Activated CD8-positive, alpha-beta memory T cell treated with anti-CD3 and anti-CD28 coated beads, Interleukin-2, amount 50 U/mL, for 1 hour (primary cell): ENCODE measurements at regions not wholly inside any gene's neighbourhood (a gene's known extent, or its start where the extent isn't known, plus 50 kb on each side); places are given as distances from the start of the nearest gene placed in this dataset.

Source experiments
- DNase-seq: peaks from one replicate; pipeline ENCODE4 v3.0.0-alpha.2; 2020; ENCODE audit errors: extremely low read depth

DNA sequence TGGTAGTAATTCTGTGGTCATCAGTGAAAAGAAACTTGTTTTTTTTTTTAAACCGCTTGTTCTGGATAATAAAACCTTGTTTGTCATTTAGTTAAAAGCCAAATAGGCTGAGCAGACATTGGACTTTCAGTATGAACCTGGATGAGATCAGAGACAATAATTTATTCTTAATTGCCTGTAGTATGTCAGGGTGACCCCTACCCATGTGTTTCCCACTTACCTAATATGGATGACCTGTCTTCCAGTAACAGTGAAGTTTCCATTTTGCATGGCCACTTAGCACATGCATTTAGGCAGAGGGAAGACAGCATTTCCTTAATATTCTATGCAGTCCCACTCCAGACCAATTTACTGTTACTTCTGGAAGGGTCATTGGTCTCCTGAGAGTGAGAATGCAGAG lies 87.6 kb upstream of the CFAP20DC start:
- no peak for DNase-seq

DNA sequence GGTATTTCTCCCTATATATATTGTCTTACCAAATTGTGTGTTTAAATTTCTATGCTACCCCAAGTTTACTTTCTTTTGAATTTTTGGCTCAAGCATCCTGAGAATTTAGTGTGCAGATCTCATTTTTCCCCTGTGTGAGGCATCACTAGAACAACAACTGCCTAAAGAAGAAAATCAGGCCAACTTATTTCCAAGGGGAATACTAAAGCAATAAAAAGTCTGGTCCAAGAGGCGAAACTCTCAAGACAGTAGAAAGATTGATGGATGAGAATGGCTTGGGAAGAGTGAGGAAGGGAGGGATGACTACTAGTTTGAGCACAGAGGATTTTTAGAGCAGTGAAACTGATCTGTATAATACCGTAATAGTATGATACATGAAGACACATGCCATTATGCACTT lies 86.3 kb upstream of the CFAP20DC start:
- no peak for DNase-seq

DNA sequence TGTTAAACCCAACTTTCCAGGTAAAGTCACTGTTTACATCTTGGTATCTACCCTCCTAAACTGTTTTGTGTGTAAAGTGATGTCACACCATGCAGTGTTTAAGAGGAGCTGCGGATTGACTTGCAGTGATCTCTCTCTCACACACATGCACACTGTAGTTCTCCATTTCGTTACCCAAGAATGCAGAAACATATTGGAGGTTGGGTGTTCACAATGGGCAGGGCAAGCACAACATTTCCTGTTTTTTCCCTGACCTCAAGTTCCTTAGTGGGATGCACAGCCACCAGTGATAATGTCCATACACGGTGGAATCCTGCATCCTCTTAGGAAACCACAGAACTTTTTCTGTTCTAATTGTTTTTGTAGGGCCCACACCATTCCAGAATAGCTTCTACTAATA lies 85.3 kb upstream of the CFAP20DC start:
- no peak for DNase-seq

DNA sequence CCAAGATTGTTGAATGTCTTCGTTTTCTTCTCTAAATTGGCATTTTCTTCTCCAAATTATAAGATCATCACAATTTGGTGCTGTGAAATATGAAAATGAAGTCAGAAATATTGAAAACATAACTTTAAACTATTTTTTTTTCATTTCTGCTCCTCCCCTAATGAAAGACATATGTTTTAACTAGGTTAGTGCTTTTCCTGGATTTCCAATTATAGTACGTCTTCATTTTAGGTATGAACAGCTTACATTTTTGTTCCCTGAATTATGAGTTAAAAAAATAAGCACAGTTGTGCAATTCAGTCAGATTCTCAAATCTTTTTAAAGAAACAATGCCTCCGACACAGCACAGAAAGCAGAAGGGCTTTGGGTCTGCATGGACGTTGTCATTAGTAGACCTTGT lies 83.5 kb upstream of the CFAP20DC start:
- no peak for DNase-seq

DNA sequence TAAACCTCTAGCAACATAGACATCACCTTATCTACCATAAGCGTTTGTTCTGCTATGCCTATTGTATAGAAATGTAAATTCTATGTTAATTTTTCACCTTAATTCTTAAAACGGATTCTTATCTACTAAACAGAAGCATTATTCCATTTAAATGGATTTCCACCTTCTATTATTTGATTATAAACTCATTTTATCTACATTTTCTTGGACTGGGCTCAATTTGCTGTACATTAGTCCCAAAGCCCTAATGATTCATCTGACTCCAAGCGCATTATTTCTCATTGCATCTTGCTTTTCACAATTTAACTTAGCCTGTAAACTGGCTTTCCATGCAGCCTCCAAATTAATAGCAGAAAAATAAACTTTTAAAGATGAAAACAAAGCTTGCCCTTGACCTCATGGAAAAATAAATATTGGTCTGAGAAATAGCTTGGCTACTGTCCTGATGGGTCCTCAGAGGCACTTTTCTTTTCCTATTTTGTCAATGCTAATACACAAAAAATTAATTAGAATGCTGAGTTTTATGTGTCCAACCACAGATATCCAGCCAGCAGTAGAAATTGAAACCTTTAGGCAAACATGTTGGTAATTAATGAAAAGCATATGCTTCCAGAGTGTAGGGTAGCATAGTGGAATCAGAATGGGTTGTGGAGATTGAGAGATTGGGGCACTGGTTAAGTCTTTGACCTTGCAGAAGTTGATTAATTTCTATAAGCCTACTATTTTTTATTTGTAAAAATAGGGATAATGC lies 81.4 kb upstream of the CFAP20DC start:
- DNase-seq: no peak

DNA sequence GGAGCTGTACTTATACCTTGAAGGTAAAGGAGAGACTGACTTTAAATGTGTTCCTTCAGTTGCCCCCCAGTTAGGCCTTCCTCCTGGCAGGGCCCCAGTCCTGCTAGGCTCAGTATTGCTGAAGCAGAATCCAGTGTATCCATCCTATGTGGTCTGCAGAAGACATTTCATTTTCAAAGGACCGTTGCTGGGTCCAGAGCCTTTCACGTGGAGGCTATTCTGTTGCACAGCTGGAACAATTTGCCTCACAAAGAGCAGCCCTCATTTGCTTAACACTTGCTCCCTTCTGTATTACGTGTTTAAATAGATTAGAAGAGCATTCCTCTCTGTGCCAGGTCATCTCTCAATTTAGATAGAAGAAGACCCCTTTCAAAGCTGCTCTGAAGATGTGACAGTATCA lies 78.9 kb upstream of the CFAP20DC start:
- no peak for DNase-seq

DNA sequence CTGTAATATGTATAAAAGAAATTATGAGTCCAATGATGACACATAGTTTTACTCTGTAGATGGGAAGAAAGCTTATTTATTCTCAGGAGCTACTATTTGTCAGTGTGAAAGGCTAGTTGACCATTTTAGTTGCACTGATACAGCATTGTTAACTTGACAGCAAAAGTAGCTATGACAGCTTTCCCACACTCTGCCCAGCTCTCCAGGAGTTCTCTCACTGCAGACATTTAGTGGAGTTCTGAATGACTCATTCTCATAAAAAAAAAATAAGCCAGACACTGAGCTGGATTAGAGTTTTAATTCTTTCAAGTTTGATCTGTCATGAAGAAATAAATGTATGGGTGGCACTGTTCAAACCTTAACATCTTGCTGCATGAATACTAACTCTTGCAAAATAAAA lies 77.2 kb upstream of the CFAP20DC start:
- DNase-seq: no peak

DNA sequence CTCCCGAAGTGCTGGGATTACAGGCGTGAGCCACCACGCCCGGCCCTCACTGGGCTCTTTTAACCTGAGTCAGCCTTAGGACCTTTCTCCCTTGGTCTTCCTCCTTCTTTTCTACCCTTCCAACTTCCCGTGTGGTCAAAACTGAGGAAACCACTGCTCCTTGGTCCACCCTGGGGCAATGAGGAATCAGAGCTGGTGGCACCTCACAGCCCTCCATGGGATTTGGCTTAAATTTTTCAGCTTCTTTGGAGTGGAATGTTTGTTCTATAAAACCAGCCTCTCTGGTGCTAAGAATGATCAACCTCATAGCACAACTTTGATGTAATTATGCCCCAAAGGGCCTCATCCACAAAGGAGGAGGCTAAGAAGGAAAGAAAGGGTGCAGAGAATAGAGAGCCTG lies 76.6 kb upstream of the CFAP20DC start:
- no peak for DNase-seq

DNA sequence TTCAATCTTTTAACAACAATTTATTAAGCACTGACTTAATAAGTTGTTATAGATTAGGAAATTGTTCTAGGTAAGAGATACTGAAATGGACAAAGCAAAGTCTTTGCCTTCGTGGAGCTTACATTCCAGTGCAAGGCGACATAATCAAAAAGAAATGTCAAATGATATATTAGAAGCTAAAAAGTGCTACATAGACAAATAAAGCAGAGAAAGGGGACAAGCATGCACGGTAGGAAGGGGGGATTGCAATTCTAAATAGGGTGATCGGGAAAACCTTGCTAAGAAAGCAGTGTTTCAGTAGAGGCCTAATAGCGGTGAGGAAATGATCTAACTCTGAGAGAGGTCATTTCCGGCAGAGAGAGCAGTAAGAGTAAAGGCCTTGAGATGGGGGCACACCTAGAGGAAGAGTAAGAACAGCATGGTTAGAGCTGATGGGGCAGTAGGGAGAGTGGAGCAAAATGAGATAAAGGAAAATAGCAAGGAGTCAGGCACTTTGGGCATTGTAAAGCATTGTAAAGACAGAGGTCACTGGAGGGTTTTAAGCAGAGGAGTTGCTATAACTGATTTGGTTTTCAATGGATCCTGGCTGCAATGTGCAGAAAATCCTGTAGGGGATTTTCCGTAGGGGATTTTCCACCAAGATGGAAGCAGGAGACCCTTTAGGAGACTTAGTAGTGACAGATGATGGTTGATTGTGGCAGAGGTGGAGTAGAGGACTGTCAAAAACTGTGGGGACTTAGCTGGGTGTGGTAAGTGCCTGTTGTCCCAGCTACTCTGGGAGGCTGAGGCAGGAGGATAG lies 71.7 kb upstream of the CFAP20DC start:
- DNase-seq: no peak

DNA sequence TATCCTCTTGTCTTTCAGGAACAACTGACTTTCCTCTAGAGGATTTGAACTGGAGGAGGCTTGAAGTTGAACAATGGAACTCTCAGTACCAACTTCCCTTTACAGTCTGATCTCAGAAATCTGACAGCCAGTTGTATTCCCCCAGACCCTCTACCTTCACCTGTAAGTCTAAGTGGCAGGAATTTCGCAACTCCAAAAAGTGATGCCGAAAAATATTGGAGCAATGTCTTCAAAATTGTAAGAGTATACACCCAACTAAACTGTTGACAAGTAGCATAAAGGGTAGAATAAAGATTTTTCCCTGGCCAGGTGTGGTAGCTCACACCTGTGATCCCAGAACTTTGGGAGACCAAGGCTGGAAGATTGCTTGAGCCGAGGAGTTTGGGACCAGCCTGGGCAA lies 69.1 kb upstream of the CFAP20DC start:
- DNase-seq: no peak

DNA sequence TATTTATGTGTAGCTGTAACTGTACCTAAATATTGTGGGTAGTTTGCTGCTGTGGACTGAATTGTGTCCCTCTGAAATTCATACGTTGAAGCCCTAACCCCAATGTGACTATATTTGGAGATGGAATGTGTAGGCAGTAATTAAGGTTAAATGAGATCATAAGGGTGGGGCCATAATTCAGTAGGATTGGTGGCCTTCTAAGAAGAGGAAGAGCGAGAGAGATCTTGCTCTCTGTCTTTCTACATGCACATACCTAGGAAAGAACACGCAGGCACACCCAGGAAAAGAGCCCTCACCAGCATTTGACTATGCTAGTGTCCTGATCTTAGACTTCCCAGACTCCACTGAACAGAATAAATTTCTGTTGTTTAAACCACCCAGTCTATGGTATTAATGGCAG lies 67.6 kb upstream of the CFAP20DC start:
- no peak for DNase-seq

DNA sequence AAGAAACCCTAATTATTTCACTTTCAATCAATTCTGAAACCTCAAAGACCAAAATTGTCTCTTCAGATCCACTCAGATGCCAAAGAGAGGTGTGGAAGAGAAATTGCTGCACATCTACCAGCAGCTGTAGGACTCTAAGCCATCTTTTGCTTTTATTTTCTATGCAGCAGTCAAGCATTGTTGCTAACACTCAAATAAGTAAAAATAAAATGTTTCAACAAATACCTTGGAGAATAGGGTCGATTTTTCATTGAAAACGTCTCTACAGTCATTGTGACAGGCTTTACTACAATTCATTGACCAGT lies 66.4 kb upstream of the CFAP20DC start:
- DNase-seq: no peak

DNA sequence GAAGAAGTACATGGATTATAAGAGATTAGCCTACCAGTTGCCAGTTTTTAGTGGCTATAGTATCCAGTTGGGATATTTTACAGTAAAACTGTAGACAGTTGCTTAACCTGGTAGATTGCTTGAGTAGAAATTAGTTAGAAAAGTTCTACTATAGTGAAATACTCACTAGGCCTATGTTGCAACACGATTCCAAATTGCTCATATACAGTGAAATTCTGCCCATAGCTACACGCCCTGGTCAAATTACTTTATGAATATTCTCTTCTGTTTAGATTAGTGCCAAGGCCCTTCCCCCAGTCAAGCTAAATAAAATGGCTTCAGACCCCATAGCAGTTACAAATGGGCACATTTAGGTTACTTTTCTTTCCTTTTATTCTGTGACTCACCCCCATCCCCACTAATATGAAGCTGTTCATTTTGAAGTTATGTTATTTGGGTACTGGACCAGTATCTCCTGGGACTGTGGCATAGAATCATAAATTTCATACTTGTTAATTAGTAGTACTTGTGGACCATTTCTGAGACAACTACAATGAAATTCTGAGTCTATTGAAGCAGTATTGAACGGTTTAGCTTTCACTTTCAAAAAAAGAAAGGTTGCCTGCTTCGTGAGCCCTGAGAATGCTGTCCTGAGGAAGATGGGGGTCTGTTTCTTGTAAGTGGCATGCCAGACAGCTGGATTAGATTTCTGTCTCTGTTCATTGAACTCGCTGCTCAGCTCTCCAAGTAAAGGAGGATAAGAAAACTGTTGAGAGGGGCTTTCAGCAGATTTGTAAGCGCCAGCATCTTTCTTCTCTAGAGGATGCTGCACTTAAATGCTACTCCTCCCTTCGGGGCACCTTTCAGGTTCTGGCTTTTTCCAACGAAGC lies 65.8 kb upstream of the CFAP20DC start:
- no peak for DNase-seq

DNA sequence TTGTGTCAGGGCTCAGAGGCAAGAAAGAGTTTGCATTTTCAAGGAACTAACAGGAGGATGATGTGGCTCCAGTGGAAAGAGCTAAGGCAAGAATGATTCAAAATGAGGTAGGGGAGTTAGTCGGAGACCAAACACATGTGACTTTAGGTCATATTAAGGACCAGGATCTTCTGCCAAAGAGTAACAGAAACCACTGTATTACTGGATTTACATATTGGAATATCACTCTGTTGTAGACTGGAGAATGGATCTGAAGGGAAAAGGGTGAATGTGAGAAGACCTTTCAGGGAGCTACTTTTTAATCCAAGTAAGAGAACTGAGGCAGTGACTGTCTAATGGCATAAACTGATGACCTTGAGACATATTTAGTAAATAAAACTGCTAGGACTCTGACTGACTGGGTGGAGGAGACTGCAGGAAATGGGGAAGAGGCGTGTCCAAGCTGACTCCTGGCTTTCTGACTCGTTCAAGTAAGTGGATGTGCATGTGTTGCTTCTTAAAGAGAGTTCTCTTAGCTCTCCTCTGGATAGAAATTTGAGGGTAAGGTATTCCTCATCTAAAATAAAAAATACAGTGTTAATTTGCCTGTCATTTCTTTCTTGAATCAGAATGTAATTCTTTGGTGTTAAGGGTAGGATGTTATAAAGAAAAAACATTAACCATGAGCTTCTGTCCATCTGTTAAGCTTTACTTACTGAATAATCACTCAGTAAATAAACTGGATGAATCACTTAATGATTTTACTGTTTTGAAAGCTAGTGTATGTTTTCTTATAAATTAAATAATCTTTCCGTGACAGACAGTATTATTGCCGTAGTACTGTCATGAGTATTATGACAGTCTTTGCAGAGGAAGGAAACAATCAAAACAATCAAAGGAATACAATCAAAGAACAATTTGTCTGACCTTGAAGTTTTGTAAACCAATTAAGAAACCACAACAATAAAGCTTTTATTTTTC lies 58.3 kb upstream of the CFAP20DC start:
- no peak for DNase-seq

DNA sequence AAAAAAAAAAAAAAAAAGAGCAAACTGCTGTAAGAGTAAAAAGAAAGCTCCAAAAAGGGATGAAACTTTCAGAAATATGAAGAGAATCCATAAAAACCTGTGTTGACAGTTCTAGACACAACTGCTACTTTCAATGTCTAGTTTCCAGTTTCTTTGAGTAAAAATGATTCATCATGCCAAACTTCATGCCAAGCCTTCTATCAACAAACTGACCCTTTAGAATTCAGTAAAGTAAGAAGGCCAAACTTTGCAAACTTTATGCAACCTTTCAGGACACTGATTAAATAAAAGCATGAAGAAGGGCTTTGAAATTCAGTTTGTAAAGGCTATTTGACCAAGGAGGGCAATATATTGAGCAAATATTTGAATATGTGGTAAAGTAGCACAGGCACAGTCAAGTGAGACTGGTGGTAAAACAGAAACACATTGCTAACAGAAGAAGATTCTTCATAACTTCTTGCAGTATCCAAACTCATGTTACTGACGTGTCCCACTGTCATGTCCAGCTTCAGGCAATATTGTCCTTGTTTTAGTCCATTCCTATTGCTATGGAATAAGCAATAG lies 56.3 kb upstream of the CFAP20DC start:
- no peak for DNase-seq

DNA sequence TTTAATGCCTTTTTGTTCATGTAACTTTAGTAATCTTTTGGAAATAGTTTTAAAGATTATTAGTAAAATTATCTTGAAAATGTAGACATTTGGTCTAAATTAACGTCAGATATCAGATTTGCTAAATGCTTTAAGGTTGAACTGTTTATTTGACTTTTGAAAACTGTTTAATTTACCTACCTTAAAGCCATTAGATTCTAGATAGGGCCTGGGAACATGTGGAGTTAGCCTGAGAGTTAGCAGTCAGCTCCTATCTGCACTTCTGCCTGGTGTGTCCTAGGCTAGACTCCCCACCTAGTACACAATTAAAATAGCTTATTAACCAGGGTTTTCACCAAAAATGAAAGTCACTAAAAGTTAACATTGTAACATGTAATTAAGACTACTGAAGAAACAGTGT lies 53.7 kb upstream of the CFAP20DC start:
- DNase-seq: no peak

DNA sequence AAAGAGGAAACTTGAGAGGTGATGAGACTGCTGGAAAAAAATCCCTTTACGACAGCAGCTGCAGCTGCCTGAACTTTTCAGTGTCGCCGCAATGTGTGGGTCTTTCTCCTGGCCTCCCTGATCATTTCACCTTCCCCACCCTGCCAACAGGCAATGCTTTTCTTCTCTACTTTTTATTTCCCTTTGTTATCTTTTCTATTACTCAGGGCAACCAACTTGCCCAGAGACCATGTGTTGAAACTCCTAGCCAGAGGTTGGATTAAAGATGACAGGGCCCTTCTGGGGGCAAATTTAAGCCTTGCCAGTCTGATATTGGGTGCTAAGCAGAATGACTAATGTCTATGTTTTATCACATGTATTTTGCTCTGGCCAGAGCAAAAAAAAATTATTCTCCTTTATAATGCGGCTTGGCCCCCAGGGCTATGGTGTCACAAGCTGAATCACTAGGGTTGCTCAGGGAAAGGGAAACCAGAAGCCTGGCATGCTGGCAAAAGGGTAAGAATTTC lies 51.5 kb upstream of the CFAP20DC start:
- DNase-seq: no peak
